Smooth muscle cell (in vitro differentiated cells): ENCODE measurements at regions not wholly inside any gene's neighbourhood (a gene's known extent, or its start where the extent isn't known, plus 50 kb on each side); places are given as distances from the start of the nearest gene placed in this dataset.
"Not testable (repeated sequence)": the region's sequence is repeated elsewhere in the genome, so short reads cannot be mapped to it uniquely, and the experiment has no call there.

Experiments
- DNase-seq: peaks from one replicate; lab custom pipeline; 2025; ENCODE audit not compliant: unreplicated experiment; lab: John Stamatoyannopoulos, UW
- H2AFZ ChIP-seq: fragments of 200-600 bp; sonication (generic); 2 replicates; pipeline ENCODE4 v1.6.0; 2016; ENCODE audit warnings: antibody characterized with exemption, low read depth, mild to moderate bottlenecking
- H3F3A ChIP-seq: fragments of 200-600 bp; sonication (generic); 2 replicates; pipeline ENCODE4 v1.6.0; 2017; ENCODE audit warnings: antibody characterized with exemption, low read depth
- H3K27ac ChIP-seq: fragments of 200-600 bp; sonication (generic); 2 replicates; pipeline ENCODE4 v1.5.1; 2016; ENCODE audit warnings: low read depth, mild to moderate bottlenecking
- H3K27me3 ChIP-seq: fragments of 200-600 bp; sonication (generic); 2 replicates; pipeline ENCODE4 v1.6.1; 2016; ENCODE audit warnings: low read depth, mild to moderate bottlenecking
- H3K36me3 ChIP-seq: fragments of 200-600 bp; sonication (generic); 2 replicates; pipeline ENCODE4 v1.5.1; 2016; ENCODE audit warnings: low read depth
- H3K4me1 ChIP-seq: fragments of 200-600 bp; sonication (generic); 2 replicates; pipeline ENCODE4 v1.5.1; 2016; ENCODE audit warnings: low read depth
- H3K4me2 ChIP-seq: fragments of 200-600 bp; sonication (generic); 2 replicates; pipeline ENCODE4 v1.6.0; 2016; ENCODE audit warnings: mild to moderate bottlenecking
- H3K4me3 ChIP-seq: fragments of 200-600 bp; sonication (generic); 2 replicates; pipeline ENCODE4 v1.5.1; 2016; ENCODE audit warnings: mild to moderate bottlenecking
- H3K79me2 ChIP-seq: fragments of 200-600 bp; sonication (generic); 2 replicates; pipeline ENCODE4 v1.6.0; 2016; ENCODE audit warnings: low read depth, mild to moderate bottlenecking
- H3K9ac ChIP-seq: fragments of 200-600 bp; sonication (generic); 2 replicates; pipeline ENCODE4 v1.6.0; 2016; ENCODE audit warnings: low read depth
- H3K9me3 ChIP-seq: fragments of 200-600 bp; sonication (generic); replicated peaks from 2 replicates; pipeline ENCODE4 v1.5.1; 2016; ENCODE audit warnings: low read depth
- H4K20me1 ChIP-seq: fragments of 200-600 bp; sonication (generic); 2 replicates; pipeline ENCODE4 v1.6.0; 2016; ENCODE audit warnings: low read depth
- CTCF ChIP-seq: fragments of 200-600 bp; sonication (generic); IDR thresholded peaks from 2 replicates; pipeline ENCODE4 v1.5.1; 2017; ENCODE audit warnings: borderline replicate concordance, mild to moderate bottlenecking, antibody characterized with exemption; ENCODE audit not compliant: insufficient read depth, poor library complexity, severe bottlenecking
- WGBS: methylation state at CpG from one replicate; pipeline ENCODE4 v1.1.7; 2016; ENCODE audit warnings: low lambda C conversion rate; 5-methylcytosine and 5-hydroxymethylcytosine counted together

- Histone ChIP-seq H3K4me2 (no peak overlapping the region), H3K4me1 (no peaks in the 10 kb centered on the region), H2AFZ (no peak overlapping the region), H3K9ac (no peak overlapping the region), H3K36me3 (no peaks in the 10 kb centered on the region), H3K9me3 (no peaks in the 10 kb centered on the region), H3F3A (no peaks in the 10 kb centered on the region), H3K4me3 (no peak overlapping the region), H4K20me1 (no peaks in the 10 kb centered on the region), H3K79me2 (no peaks in the 10 kb centered on the region), H3K27ac (no peak overlapping the region), H3K27me3 (no peaks in the 10 kb centered on the region)
- no peak for DNase-seq
- 93% methylated on average over 3 of the region's 3 CpGs for WGBS
- TF ChIP-seq CTCF, result no peak
These were observed 348.5 kb downstream of the JRKL start for GRCh38 chr11:96738311-96738710.

GRCh38 chr11:96741068-96741467, 351.3 kb downstream of the JRKL start:
- 95% methylated on average over 5 of the region's 5 CpGs for WGBS

GRCh38 chr11:96744697-96745096, 354.9 kb downstream of the JRKL start:
- no peaks in the 10 kb centered on the region for H3K4me1 ChIP-seq
- H3K9ac ChIP-seq, result no peak overlapping the region
- H3F3A ChIP-seq, result no peaks in the 10 kb centered on the region
- no peak for TF ChIP-seq CTCF
- no peaks in the 10 kb centered on the region for H3K36me3 ChIP-seq
- H3K9me3 ChIP-seq, result no peaks in the 10 kb centered on the region
- 28% methylated on average over 1 of the region's 1 CpG for WGBS
- H2AFZ ChIP-seq, result no peak overlapping the region
- DNase-seq, result no peak
- no peak overlapping the region for H3K27ac ChIP-seq
- H3K4me2 ChIP-seq, result no peak overlapping the region
- no peak overlapping the region for H3K4me3 ChIP-seq
- H4K20me1 ChIP-seq, result no peaks in the 10 kb centered on the region
- H3K27me3 ChIP-seq, result no peaks in the 10 kb centered on the region
- H3K79me2 ChIP-seq, result no peaks in the 10 kb centered on the region

More at GRCh38 chr11:96741068-96741467, 351.3 kb downstream of the JRKL start:
- no peaks in the 10 kb centered on the region for H3K27me3 ChIP-seq
- no peak for TF ChIP-seq CTCF
- no peaks in the 10 kb centered on the region for H4K20me1 ChIP-seq
- no peak overlapping the region for H3K9ac ChIP-seq
- no peaks in the 10 kb centered on the region for H3K4me1 ChIP-seq
- H3K79me2 ChIP-seq, result no peaks in the 10 kb centered on the region
- no peak overlapping the region for H3K27ac ChIP-seq
- no peak overlapping the region for H2AFZ ChIP-seq
- no peaks in the 10 kb centered on the region for H3K9me3 ChIP-seq
- H3K4me2 ChIP-seq, result no peak overlapping the region
- no peaks in the 10 kb centered on the region for H3K36me3 ChIP-seq
- DNase-seq, result no peak
- H3K4me3 ChIP-seq, result no peak overlapping the region
- no peaks in the 10 kb centered on the region for H3F3A ChIP-seq

DNA sequence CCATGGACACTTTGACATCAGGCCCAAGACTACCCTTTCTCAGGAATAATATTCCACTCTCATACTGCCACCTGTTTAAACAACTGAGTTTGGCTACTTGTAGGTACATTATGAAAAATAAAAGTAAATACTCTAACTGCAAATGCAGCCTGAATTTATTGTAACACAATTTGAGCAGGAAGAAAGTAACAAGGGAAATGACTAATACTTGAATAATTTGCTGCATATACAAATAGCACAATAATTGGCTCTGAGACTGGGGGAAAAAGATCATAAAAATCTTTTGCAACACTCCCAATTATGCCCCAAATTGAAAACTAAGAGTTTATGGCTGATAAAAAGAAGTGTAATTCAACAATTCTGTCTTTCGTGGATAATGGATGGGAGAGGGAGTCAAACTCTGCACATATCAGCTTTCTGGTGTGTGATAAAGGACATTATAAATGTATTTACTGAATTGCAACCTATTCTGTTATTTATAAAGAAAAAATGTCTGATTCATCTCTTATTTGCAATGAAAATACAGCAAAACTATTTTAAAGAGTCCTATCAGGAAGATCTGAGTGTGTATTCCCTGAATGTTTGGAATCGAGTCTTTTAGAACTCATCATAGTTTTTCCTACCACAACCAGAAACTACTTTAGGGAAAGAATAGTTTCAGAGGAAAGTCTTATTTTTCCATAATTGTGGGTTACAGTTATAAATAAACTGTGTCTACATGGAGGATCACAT, 359.0 kb downstream of the JRKL start:
- 31% methylated on average over 2 of the region's 2 CpGs for WGBS
- Histone ChIP-seq H3F3A (no peaks in the 10 kb centered on the region), H4K20me1 (no peaks in the 10 kb centered on the region), H3K36me3 (no peaks in the 10 kb centered on the region), H3K27me3 (no peaks in the 10 kb centered on the region), H3K79me2 (no peaks in the 10 kb centered on the region), H3K4me3 (no peak overlapping the region), H3K9me3 (no peaks in the 10 kb centered on the region), H3K4me2 (peak overlapping the region; percentile 66), H2AFZ (peak overlapping the region; percentile 40), H3K9ac (peak overlapping the region; percentile 0), H3K4me1 (no peaks in the 10 kb centered on the region), H3K27ac (peak overlapping the region; percentile 67)
- TF ChIP-seq CTCF, result no peak
- no peak for DNase-seq

GRCh38 chr11:96751807-96752206, 362.0 kb downstream of the JRKL start:
- not testable (repeated sequence) for H4K20me1 ChIP-seq, H3K4me2 ChIP-seq, H2AFZ ChIP-seq, H3F3A ChIP-seq, H3K9me3 ChIP-seq, H3K27me3 ChIP-seq, DNase-seq, H3K4me1 ChIP-seq, H3K4me3 ChIP-seq, H3K36me3 ChIP-seq, H3K27ac ChIP-seq, H3K9ac ChIP-seq, H3K79me2 ChIP-seq
- 96% methylated on average over 2 of the region's 2 CpGs for WGBS
